ENCODE measurements at regions not wholly inside any gene's neighbourhood (a gene's known extent, or its start where the extent isn't known, plus 50 kb on each side); places are given as distances from the start of the nearest gene placed in this dataset.

- peak overlapping the region; percentile 1 for H2BK120ac ChIP-seq (ENCODE audit: low read depth, low read length)
- H3K9me3 ChIP-seq (replicated peaks in 1 of 2; ENCODE audit: control insufficient read depth in 2 of 2, insufficient read depth in 1 of 2, low read depth in 1 of 2, low read length in 2 of 2), result no peaks in the 10 kb centered on the region
- H3K4ac ChIP-seq (ENCODE audit: low read length), result peak overlapping the region; percentile 90
- H3K14ac ChIP-seq (ENCODE audit: low read length), result peak overlapping the region; percentile 6
- no peaks in the 10 kb centered on the region for H3K79me1 ChIP-seq (ENCODE audit: low read depth, low read length)
- H2BK15ac ChIP-seq (ENCODE audit: low read length), result peak overlapping the region; percentile 53
- H2BK12ac ChIP-seq (ENCODE audit: low read length), result peak overlapping the region; percentile 27
- H4K91ac ChIP-seq (ENCODE audit: low read depth, low read length, poor library complexity), result peak overlapping the region; percentile 80
- no peak overlapping the region for H3K4me3 ChIP-seq (ENCODE audit: low read length in 2 of 2)
- no peaks in the 10 kb centered on the region for H3K36me3 ChIP-seq (replicated peaks in 1 of 2; ENCODE audit: control insufficient read depth in 2 of 2, insufficient read depth in 2 of 2, low read length in 2 of 2)
- no peak overlapping the region for H3K9ac ChIP-seq (ENCODE audit: low read depth, low read length, poor library complexity)
- no peaks in the 10 kb centered on the region for H3K27me3 ChIP-seq (ENCODE audit: control insufficient read depth in 3 of 3, insufficient read depth in 3 of 3, low read depth in 1 of 3, low read length in 3 of 3)
- H4K8ac ChIP-seq (ENCODE audit: low read depth, low read length), result no peak overlapping the region
- peak overlapping the region; percentile 68 for H2BK5ac ChIP-seq (ENCODE audit: low read length)
- H3K4me1 ChIP-seq (ENCODE audit: control insufficient read depth in 2 of 2, insufficient read depth in 1 of 2, low read depth in 1 of 2, low read length in 2 of 2), result peaks cover 20% of the 10 kb centered on the region in 2 donors
- no peak overlapping the region for H3K23ac ChIP-seq (ENCODE audit: low read depth, low read length, poor library complexity)
- H3K27ac ChIP-seq (replicated peaks; ENCODE audit: low read length), result no peak overlapping the region
- H3K18ac ChIP-seq (ENCODE audit: low read length), result peak overlapping the region; percentile 27
- no peak overlapping the region for H3K4me2 ChIP-seq (ENCODE audit: insufficient read depth, low read length, poor library complexity, severe bottlenecking)
- WGBS, 2 donors (ENCODE audit: extremely low coverage in 2 of 2, insufficient read length in 2 of 2, insufficient replicate concordance in 1 of 2), result no CpG with 5 or more reads among the region's 27 CpGs
- no peak overlapping the region for H2AFZ ChIP-seq (ENCODE audit: low read length)
- H2AK5ac ChIP-seq (ENCODE audit: low read depth, low read length), result peak overlapping the region; percentile 97
- no peak for DNase-seq (ENCODE audit: low spot score)
These were observed 105.4 kb upstream of the ZMIZ1 start for GRCh38 chr10:78963074-78964034.

- Histone ChIP-seq H3K36me3 (replicated peaks in 1 of 2; ENCODE audit: control insufficient read depth in 2 of 2, insufficient read depth in 2 of 2, low read length in 2 of 2) (no peaks in the 10 kb centered on the region), H2BK5ac (ENCODE audit: low read length) (peak overlapping the region; percentile 7), H3K4ac (ENCODE audit: low read length) (peak overlapping the region; percentile 84), H4K91ac (ENCODE audit: low read depth, low read length, poor library complexity) (no peak overlapping the region), H3K27ac (replicated peaks; ENCODE audit: low read length) (peak overlapping the region; percentile 34), H2BK120ac (ENCODE audit: low read depth, low read length) (peak overlapping the region; percentile 56), H3K23ac (ENCODE audit: low read depth, low read length, poor library complexity) (peak overlapping the region; percentile 45), H3K79me1 (ENCODE audit: low read depth, low read length) (no peaks in the 10 kb centered on the region), H2BK12ac (ENCODE audit: low read length) (peak overlapping the region; percentile 91), H4K8ac (ENCODE audit: low read depth, low read length) (no peak overlapping the region), H3K14ac (ENCODE audit: low read length) (peak overlapping the region; percentile 49), H3K27me3 (ENCODE audit: control insufficient read depth in 3 of 3, insufficient read depth in 3 of 3, low read depth in 1 of 3, low read length in 3 of 3) (no peaks in the 10 kb centered on the region), H3K9me3 (replicated peaks in 1 of 2; ENCODE audit: control insufficient read depth in 2 of 2, insufficient read depth in 1 of 2, low read depth in 1 of 2, low read length in 2 of 2) (no peaks in the 10 kb centered on the region), H3K4me3 (ENCODE audit: low read length in 2 of 2) (no peak overlapping the region), H3K18ac (ENCODE audit: low read length) (peak overlapping the region; percentile 97), H3K9ac (ENCODE audit: low read depth, low read length, poor library complexity) (peak overlapping the region; percentile 71), H2AK5ac (ENCODE audit: low read depth, low read length) (peak overlapping the region; percentile 9), H3K4me2 (ENCODE audit: insufficient read depth, low read length, poor library complexity, severe bottlenecking) (no peak overlapping the region), H3K4me1 (ENCODE audit: control insufficient read depth in 2 of 2, insufficient read depth in 1 of 2, low read depth in 1 of 2, low read length in 2 of 2) (peaks cover 23% of the 10 kb centered on the region in 2 donors), H2BK15ac (ENCODE audit: low read length) (peak overlapping the region; percentile 65), H2AFZ (ENCODE audit: low read length) (no peak overlapping the region)
- no peak for DNase-seq (ENCODE audit: low spot score)
- no CpG with 5 or more reads among the region's 5 CpGs for WGBS, 2 donors (ENCODE audit: extremely low coverage in 2 of 2, insufficient read length in 2 of 2, insufficient replicate concordance in 1 of 2)
These were observed 104.4 kb upstream of the ZMIZ1 start for GRCh38 chr10:78964274-78964951.

- no peaks in the 10 kb centered on the region for H3K27me3 ChIP-seq (ENCODE audit: control insufficient read depth in 3 of 3, insufficient read depth in 3 of 3, low read depth in 1 of 3, low read length in 3 of 3)
- H2BK15ac ChIP-seq (ENCODE audit: low read length), result peak overlapping the region; percentile 93
- H3K4me3 ChIP-seq (ENCODE audit: low read length in 2 of 2), result no peak overlapping the region
- H2AFZ ChIP-seq (ENCODE audit: low read length), result peak overlapping the region; percentile 51
- peak overlapping the region; percentile 41 for H2BK5ac ChIP-seq (ENCODE audit: low read length)
- H3K9me3 ChIP-seq (replicated peaks in 1 of 2; ENCODE audit: control insufficient read depth in 2 of 2, insufficient read depth in 1 of 2, low read depth in 1 of 2, low read length in 2 of 2), result no peaks in the 10 kb centered on the region
- H2AK5ac ChIP-seq (ENCODE audit: low read depth, low read length), result peak overlapping the region; percentile 99
- peaks cover 25 to 29% of the 10 kb centered on the region in 2 donors for H3K4me1 ChIP-seq (ENCODE audit: control insufficient read depth in 2 of 2, insufficient read depth in 1 of 2, low read depth in 1 of 2, low read length in 2 of 2)
- peak overlapping the region; percentile 67 for H4K91ac ChIP-seq (ENCODE audit: low read depth, low read length, poor library complexity)
- H3K4me2 ChIP-seq (ENCODE audit: insufficient read depth, low read length, poor library complexity, severe bottlenecking), result peak overlapping the region; percentile 34
- H3K27ac ChIP-seq (replicated peaks; ENCODE audit: low read length), result peak overlapping the region; percentile 34
- DNase-seq (ENCODE audit: low spot score), result peak; percentile 69
- no peak overlapping the region for H4K8ac ChIP-seq (ENCODE audit: low read depth, low read length)
- WGBS, 2 donors (ENCODE audit: extremely low coverage in 2 of 2, insufficient read length in 2 of 2, insufficient replicate concordance in 1 of 2), result no CpG with 5 or more reads among the region's 17 CpGs
- peak overlapping the region; percentile 84 for H3K4ac ChIP-seq (ENCODE audit: low read length)
- peak overlapping the region; percentile 97 for H2BK12ac ChIP-seq (ENCODE audit: low read length)
- H3K36me3 ChIP-seq (replicated peaks in 1 of 2; ENCODE audit: control insufficient read depth in 2 of 2, insufficient read depth in 2 of 2, low read length in 2 of 2), result no peaks in the 10 kb centered on the region
- no peaks in the 10 kb centered on the region for H3K79me1 ChIP-seq (ENCODE audit: low read depth, low read length)
- peak overlapping the region; percentile 45 for H3K23ac ChIP-seq (ENCODE audit: low read depth, low read length, poor library complexity)
- H3K18ac ChIP-seq (ENCODE audit: low read length), result peak overlapping the region; percentile 97
- peak overlapping the region; percentile 49 for H3K14ac ChIP-seq (ENCODE audit: low read length)
- H2BK120ac ChIP-seq (ENCODE audit: low read depth, low read length), result peak overlapping the region; percentile 56
- peak overlapping the region; percentile 71 for H3K9ac ChIP-seq (ENCODE audit: low read depth, low read length, poor library complexity)
These were observed 103.7 kb upstream of the ZMIZ1 start for GRCh38 chr10:78964952-78965633.

Measured in neuronal stem cell (in vitro differentiated cells).